ENCODE measurements at regions not wholly inside any gene's neighbourhood (a gene's known extent, or its start where the extent isn't known, plus 50 kb on each side); places are given as distances from the start of the nearest gene placed in this dataset.
"Not testable (repeated sequence)": the region's sequence is repeated elsewhere in the genome, so short reads cannot be mapped to it uniquely, and the experiment has no call there.

DNA sequence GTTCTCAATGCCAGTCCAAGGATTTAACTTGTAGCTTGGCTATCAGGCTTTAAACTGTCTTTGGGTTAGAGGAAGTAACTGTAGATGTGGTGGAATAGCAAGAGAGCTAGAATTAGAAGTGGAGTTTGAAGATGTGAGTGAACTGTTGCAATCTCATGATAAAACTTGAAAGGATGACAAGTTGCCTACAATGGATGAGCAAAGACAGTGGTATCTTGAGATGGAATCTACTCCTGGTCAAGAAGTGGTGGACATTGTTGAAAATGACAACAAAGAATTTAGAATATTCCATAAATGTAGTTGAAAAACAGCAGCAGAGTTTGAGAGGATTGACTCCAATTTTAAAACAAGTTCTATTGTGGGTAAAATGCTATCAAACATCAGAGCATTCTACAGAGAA is 199.0 kb downstream of the DUSP6 start:
- POLR2A ChIA-PET: no interaction called here
- peaks cover 25% of the 10 kb centered on the region for H3K4me1 Mint-ChIP-seq (ENCODE audit: low read depth)
- no peaks in the 10 kb centered on the region for H3K27me3 Mint-ChIP-seq (ENCODE audit: low read depth)
- no peak for ATAC-seq
- no peaks in the 10 kb centered on the region for H3K9me3 Mint-ChIP-seq (ENCODE audit: insufficient read depth)
- CTCF ChIA-PET: interaction anchor here (1.2 kb wide), 1 partner anchor 10 kb away, joined by 4 read pairs; no protein-coding TSS in a partner anchor
- H3K27ac Mint-ChIP-seq: no peak overlapping the region
- H3K36me3 Mint-ChIP-seq (ENCODE audit: low read depth): peaks cover 14% of the 10 kb centered on the region
- DNase-seq: no peak
- H3K4me3 Mint-ChIP-seq: no peak overlapping the region

DNA sequence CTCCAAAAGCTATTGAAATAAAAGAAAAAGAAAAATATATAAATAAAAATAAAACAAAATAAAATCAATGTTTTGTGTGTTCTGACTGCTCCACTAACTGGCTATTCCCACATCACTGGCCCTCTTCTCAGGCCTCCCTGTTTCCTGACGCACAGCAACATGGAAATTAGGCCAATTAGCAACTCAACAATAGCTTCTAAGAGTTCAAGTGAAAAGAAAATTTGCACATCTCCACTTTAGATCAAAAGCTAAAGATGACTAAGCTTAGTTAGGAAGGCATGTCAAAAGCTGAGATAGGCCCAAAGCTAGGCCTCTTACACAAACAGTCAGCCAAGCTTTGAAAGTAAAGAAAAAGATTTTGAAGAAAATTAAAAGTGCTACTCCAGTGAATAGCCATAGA is 200.8 kb downstream of the DUSP6 start:
- ChIA-PET CTCF (interaction anchor here (0.7 to 1.3 kb wide), 3 partner anchors 93 to 193 kb away, joined by 3 to 4 read pairs (median 3); no protein-coding TSS in a partner anchor), POLR2A (no interaction called here)
- Mint-ChIP-seq H3K4me3 (no peak overlapping the region), H3K27me3 (ENCODE audit: low read depth) (no peaks in the 10 kb centered on the region), H3K4me1 (ENCODE audit: low read depth) (peaks cover 12% of the 10 kb centered on the region), H3K27ac (no peak overlapping the region), H3K36me3 (ENCODE audit: low read depth) (peaks cover 12% of the 10 kb centered on the region), H3K9me3 (ENCODE audit: insufficient read depth) (no peaks in the 10 kb centered on the region)
- ATAC-seq (no peak), DNase-seq (no peak)

DNA sequence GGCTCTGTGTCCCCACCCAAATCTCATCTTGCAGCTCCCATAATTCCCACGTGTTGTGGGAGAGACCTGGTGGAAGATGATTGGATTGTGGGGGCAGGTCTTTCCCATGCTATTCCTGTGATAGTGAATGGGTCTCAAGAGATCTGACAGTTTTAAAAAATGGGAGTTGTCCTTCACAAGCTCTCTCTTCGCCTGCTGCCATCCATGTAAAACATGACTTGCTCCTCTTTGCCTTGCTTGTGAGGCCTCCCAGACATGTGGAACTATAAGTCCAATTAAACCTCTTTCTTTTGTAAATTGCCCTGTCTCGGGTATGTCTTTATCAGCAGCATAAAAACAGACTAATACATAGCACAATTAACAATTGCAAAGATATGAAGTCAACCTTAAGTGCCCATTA is 201.5 kb downstream of the DUSP6 start:
- H3K27ac Mint-ChIP-seq; ATAC-seq; CTCF ChIA-PET; H3K9me3 Mint-ChIP-seq (ENCODE audit: insufficient read depth); POLR2A ChIA-PET; H3K27me3 Mint-ChIP-seq (ENCODE audit: low read depth); H3K4me3 Mint-ChIP-seq; H3K4me1 Mint-ChIP-seq (ENCODE audit: low read depth); DNase-seq: not testable (repeated sequence)
- H3K36me3 Mint-ChIP-seq (ENCODE audit: low read depth): peaks cover 12% of the 10 kb centered on the region

DNA sequence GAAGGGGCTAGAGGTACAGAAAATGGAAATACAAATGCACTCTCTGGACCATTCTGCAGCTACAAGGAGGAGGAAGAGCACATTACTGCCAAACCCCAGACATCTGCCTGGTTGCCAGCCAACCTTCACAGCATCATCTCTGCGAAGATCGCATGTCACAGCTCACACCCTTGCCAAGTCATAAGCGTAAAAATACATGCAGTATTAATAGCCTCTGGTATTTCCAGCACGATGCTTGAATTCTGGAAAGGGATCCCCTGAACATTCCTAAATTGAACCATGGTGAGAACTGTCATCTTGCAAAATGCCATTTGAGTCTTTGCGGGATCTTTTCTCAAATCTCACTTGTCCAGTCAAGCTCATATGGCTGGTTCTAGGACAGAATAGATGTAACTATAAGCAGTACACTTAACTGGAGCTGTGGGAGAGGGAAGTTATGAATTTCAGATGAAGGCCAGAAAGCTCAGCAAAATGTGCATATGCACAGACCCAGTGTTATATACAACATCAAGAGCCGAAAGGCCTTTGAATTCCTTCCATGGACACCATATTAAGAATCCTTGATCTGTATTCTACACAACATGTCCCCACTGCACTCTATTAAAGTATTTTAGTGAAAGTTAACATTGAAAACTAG is 211.6 kb downstream of the DUSP6 start:
- Mint-ChIP-seq H3K36me3 (ENCODE audit: low read depth) (no peaks in the 10 kb centered on the region), H3K4me1 (ENCODE audit: low read depth) (peaks cover 29% of the 10 kb centered on the region), H3K9me3 (ENCODE audit: insufficient read depth) (peaks cover 6% of the 10 kb centered on the region), H3K4me3 (no peak overlapping the region), H3K27me3 (ENCODE audit: low read depth) (no peaks in the 10 kb centered on the region), H3K27ac (no peak overlapping the region)
- ATAC-seq (no peak), DNase-seq (no peak)
- ChIA-PET CTCF (interaction anchor here (1.1 kb wide), 1 partner anchor 104 kb away, joined by 4 read pairs; no protein-coding TSS in a partner anchor), POLR2A (no interaction called here)

DNA sequence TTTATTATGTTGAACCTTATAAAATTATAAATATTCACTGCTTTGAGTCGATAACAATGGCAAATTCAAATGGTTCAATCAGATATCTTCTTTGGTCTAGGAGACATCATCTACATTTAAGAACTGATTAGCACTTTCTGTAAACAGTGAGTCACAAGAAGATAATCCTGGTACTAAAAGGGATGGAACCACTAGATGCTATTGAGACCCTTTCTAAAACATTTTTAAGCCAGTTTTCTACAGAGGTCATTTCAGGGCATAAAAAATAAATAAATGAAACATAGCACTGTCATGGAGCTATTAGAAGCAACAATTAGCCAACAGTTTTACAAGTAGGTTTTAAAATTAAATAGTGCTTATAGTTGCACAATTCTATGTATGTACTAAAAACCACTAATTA is 212.2 kb downstream of the DUSP6 start:
- POLR2A ChIA-PET: no interaction called here
- Mint-ChIP-seq H3K4me3 (no peak overlapping the region), H3K27me3 (ENCODE audit: low read depth) (no peaks in the 10 kb centered on the region), H3K27ac (no peak overlapping the region), H3K4me1 (ENCODE audit: low read depth) (peaks cover 30% of the 10 kb centered on the region), H3K9me3 (ENCODE audit: insufficient read depth) (peaks cover 5% of the 10 kb centered on the region), H3K36me3 (ENCODE audit: low read depth) (no peaks in the 10 kb centered on the region)
- ATAC-seq (no peak), DNase-seq (no peak)
- CTCF ChIA-PET: no interaction called here

DNA sequence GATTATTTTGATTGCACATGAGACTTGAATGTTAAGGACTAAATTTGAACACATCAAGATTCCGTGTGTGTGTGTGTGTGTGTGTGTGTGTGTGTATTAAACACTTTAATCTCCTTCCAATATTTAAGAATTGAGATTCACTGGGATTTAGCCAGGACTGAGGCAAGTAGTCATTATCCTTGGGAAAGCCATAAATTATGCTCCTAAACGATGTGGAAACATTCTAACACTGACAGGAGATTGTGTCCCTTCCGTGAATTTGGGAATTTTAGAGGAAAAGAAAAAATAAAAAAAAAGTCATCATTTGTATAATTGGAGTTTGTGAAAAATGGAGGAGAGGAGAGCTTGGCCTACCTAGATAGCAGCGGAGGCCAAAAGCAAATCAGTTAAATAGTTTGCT is 212.9 kb downstream of the DUSP6 start:
- Mint-ChIP-seq H3K27me3 (ENCODE audit: low read depth) (no peaks in the 10 kb centered on the region), H3K9me3 (ENCODE audit: insufficient read depth) (no peaks in the 10 kb centered on the region), H3K27ac (no peak overlapping the region), H3K4me3 (no peak overlapping the region), H3K36me3 (ENCODE audit: low read depth) (no peaks in the 10 kb centered on the region), H3K4me1 (ENCODE audit: low read depth) (peaks cover 30% of the 10 kb centered on the region)
- no peak for DNase-seq
- CTCF ChIA-PET: no interaction called here
- no peak for ATAC-seq
- POLR2A ChIA-PET: no interaction called here

DNA sequence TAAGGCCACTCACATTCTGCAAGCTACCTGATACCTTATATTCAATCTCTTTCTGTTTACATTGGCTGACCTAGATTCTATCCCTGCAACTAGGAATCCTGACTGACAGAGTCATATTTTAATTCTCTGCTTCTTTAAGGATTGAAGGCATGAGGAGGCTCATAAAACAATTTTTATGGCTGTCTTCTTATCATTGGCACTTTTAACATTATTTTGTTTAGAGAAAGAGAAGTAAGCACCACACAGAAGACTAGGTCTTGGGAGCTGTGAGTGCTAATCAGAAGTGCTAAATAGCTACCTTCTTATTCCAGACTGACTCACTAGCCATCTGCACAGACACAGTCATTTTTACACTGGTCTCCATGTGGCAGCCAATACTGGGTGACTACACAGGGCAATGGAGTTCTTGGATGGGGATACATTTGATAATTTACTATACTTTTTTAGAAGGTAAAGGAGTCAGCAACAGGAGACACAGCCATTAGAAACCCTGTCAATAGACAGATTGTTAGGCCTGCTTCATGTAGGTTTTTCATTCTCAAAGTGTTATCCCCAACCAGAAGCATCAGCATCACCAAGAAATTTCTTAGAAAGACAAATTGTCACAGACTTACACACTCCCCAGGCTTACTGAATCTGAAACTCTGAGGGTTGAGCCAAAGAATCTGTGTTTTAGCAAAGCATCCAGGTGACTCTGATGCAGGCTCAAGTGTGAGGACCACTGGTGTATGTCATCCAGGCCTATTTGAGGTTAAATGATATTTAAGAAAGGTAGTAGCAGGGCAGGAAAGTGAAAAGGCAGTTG is 214.1 kb downstream of the DUSP6 start:
- ATAC-seq (peak; percentile 55), DNase-seq (no peak)
- no peak overlapping the region for H3K4me3 Mint-ChIP-seq
- H3K27ac Mint-ChIP-seq: no peak overlapping the region
- ChIA-PET POLR2A (no interaction called here), CTCF (no interaction called here)
- no peaks in the 10 kb centered on the region for H3K27me3 Mint-ChIP-seq (ENCODE audit: low read depth)
- no peaks in the 10 kb centered on the region for H3K36me3 Mint-ChIP-seq (ENCODE audit: low read depth)
- H3K4me1 Mint-ChIP-seq (ENCODE audit: low read depth): peaks cover 30% of the 10 kb centered on the region
- H3K9me3 Mint-ChIP-seq (ENCODE audit: insufficient read depth): no peaks in the 10 kb centered on the region

DNA sequence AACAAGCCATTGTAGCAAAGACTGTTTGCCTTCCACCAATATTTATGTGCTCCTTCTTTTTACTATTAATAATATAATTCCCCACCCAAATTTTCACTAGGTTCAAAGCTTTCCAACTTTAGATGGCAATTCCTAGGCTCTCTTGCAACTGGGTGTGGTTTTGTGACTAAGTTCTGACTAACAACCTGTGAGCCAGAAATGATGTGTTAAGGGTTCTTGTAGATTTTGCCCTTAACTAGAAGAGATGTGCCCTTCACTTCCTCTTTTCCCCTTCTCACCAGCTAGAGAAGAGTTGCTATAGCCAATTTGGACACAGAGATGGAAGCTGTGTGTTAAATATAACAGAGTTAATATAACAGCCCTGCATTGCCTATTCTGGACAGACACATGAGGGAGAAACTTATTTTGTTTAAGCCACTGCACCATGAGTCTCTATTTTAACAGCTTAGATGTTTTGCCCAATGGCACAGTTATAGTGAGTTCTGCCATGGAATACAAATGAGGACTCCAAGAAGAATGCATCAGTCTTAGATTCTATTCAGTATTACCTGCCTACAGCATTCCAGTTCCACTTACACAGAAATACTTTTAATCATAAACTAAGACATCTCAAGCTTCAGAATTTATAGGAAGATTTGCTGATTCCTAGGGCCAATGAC is 216.2 kb downstream of the DUSP6 start:
- ChIA-PET CTCF (interaction anchor here (0.7 to 1.7 kb wide), 7 partner anchors 11 to 116 kb away, joined by 3 to 5 read pairs (median 3); no protein-coding TSS in a partner anchor), POLR2A (interaction anchor here (1.1 kb wide), 1 partner anchor 216 kb away, joined by 3 read pairs; the partner anchor contains the start of gene DUSP6)
- Mint-ChIP-seq H3K4me1 (ENCODE audit: low read depth) (peaks cover 30% of the 10 kb centered on the region), H3K27me3 (ENCODE audit: low read depth) (no peaks in the 10 kb centered on the region), H3K27ac (no peak overlapping the region), H3K4me3 (no peak overlapping the region), H3K36me3 (ENCODE audit: low read depth) (no peaks in the 10 kb centered on the region), H3K9me3 (ENCODE audit: insufficient read depth) (no peaks in the 10 kb centered on the region)
- DNase-seq (no peak), ATAC-seq (no peak)

DNA sequence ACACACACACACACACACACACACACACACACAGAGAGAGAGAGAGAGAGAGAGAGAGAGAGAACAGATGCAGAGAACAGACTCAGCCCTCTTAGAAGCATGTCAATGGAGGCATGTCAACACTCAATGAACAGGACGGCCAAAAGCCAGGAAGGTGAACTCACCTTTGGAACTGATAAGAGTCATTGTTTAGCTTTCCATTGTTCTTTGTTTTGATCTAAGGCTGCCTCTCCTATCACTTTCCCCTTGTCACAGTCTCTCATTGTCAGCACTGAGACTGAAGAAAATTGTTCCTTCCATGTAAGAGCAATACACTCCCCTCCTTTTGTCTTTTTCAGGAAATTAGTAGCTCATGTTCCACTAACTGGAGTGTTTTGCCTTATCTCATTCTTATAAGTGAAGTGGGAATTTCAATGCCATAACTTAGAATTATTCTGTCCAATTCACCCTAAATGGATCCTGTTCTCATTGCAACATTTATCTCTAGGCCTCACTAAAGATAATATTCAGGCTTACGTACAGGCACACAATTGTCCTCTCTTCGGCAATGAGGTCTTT is 218.0 kb downstream of the DUSP6 start:
- H3K9me3 Mint-ChIP-seq (ENCODE audit: insufficient read depth): no peaks in the 10 kb centered on the region
- no peaks in the 10 kb centered on the region for H3K27me3 Mint-ChIP-seq (ENCODE audit: low read depth)
- DNase-seq: no peak
- no peak overlapping the region for H3K4me3 Mint-ChIP-seq
- ChIA-PET CTCF (interaction anchor here (0.8 to 1.3 kb wide), 3 partner anchors 23 to 111 kb away, joined by 3 to 5 read pairs (median 3); no protein-coding TSS in a partner anchor), POLR2A (no interaction called here)
- no peaks in the 10 kb centered on the region for H3K36me3 Mint-ChIP-seq (ENCODE audit: low read depth)
- no peak for ATAC-seq
- no peak overlapping the region for H3K27ac Mint-ChIP-seq
- H3K4me1 Mint-ChIP-seq (ENCODE audit: low read depth): peaks cover 32% of the 10 kb centered on the region

DNA sequence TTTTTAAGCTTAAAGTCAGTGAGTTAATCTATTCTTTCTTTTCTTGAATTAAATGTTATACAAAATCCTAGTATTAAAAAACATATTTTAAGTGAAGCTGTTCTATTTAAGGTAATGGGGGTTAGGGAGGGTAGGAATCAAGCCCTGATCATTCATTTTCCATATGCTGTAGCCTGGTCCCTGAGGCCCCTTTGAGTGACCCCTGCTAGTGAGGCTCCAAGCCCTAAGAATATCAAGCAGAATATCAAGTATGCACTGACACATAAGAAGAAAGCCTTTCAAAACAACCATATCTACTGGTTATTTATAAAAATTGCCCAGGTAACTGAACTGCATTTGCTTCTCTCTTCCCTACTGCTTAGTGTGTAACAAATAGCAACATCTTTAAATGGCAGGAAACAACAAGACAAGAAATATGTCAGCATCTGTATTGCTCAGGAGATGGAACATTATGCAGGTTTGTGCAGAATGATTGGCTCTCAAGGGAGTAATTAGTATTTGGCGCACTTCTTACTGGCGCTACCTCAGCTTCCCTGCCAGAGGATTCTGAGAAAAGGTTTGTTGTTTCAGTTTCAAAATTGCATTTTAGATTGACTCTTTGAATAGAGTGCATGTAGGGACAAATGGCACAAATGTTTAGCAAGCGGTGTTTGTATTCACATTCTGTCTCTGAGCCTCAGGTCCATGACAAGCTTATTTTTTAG is 223.0 kb downstream of the DUSP6 start:
- Mint-ChIP-seq H3K9me3 (ENCODE audit: insufficient read depth) (peaks cover 5% of the 10 kb centered on the region), H3K27me3 (ENCODE audit: low read depth) (no peaks in the 10 kb centered on the region), H3K27ac (peak overlapping the region; percentile 12), H3K4me1 (ENCODE audit: low read depth) (peaks cover 4% of the 10 kb centered on the region), H3K4me3 (no peak overlapping the region), H3K36me3 (ENCODE audit: low read depth) (no peaks in the 10 kb centered on the region)
- no peak for DNase-seq
- POLR2A ChIA-PET: interaction anchor here (0.6 kb wide), 1 partner anchor 155 kb away, joined by 4 read pairs; no protein-coding TSS in a partner anchor
- ATAC-seq: peak; percentile 15
- CTCF ChIA-PET: interaction anchor here (1.0 to 1.7 kb wide), 2 partner anchors 33 to 337 kb away, joined by 3 to 4 read pairs; no protein-coding TSS in a partner anchor

DNA sequence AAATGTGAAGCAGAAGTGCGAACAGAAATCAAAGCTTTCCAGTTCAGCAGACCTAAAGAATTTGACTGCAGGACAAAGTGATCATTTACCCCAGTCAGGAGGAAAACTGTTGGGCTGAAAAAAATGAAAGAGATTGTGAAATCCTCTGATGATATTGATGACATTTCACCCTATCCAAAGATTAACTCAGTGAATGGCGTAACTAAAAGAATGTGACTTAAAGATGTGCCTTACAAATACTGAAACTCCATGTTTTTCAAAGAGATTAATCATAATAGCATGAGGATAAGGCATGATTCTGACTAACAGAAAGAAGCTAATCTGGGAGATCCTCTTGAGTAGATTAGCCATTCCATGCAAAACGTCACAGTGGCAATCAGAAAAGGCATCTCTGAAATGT is 225.6 kb downstream of the DUSP6 start:
- no peaks in the 10 kb centered on the region for H3K36me3 Mint-ChIP-seq (ENCODE audit: low read depth)
- no peaks in the 10 kb centered on the region for H3K27me3 Mint-ChIP-seq (ENCODE audit: low read depth)
- ATAC-seq: no peak
- H3K4me1 Mint-ChIP-seq (ENCODE audit: low read depth): peaks cover 4% of the 10 kb centered on the region
- no peak for DNase-seq
- H3K4me3 Mint-ChIP-seq: no peak overlapping the region
- H3K27ac Mint-ChIP-seq: no peak overlapping the region
- H3K9me3 Mint-ChIP-seq (ENCODE audit: insufficient read depth): peaks cover 5% of the 10 kb centered on the region
- ChIA-PET CTCF (no interaction called here), POLR2A (no interaction called here)

Data from activated CD8-positive, alpha-beta T cell treated with anti-CD3 and anti-CD28 coated beads, Interleukin-2, amount 10 ng/mL, durations not matched to agents 7 days and 5 days (primary cell).